Transverse colon (tissue), 4 donors: ENCODE measurements at regions not wholly inside any gene's neighbourhood (a gene's known extent, or its start where the extent isn't known, plus 50 kb on each side); places are given as distances from the start of the nearest gene placed in this dataset.
"Not testable (repeated sequence)": the region's sequence is repeated elsewhere in the genome, so short reads cannot be mapped to it uniquely, and the experiment has no call there.

Experiments
- POLR2AphosphoS5 ChIP-seq, 3 donors: sonication (generic); formaldehyde crosslinking; IDR thresholded peaks; one replicate each; pipeline ENCODE4 v1.6.1; 2016; ENCODE audit warnings: antibody characterized with exemption in 3 of 3
- TF ChIP-seq, protein P1 (sequence below), 5 experiments: fragments of 200-600 bp in 3 of 5; fragments of 450-650 bp in 2 of 5; sonication (generic) in 3 of 5; IDR thresholded peaks; 1 replicate in 2 of 5; 2 replicates in 3 of 5; pipeline ENCODE4 v1.5.1; 2016 to 2017; ENCODE audit warnings: antibody characterized with exemption in 5 of 5, inconsistent platforms in 3 of 5, mild to moderate bottlenecking in 2 of 5, moderate library complexity in 1 of 5

DNA sequence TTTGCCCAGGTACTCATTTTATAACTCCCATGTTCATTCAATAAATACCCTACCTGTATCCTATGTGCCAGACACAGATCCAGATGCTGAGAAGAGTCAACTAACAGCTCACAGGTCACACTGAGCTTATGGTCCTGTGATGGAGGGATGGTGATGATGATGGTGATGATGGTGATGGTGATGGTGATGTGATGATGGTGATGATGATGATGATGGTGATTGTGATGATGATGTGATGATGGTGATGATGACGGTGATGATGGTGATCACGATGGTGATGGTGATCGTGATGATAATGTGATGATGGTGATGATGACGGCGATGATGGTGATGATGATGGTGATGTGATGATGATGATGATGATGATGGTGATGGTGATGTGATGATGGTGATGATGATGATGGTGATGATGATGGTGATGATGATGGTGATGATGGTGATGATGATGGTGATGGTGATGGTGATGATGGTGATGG is 315.6 kb upstream of the SFSWAP start:
- TF ChIP-seq, protein P1, sequence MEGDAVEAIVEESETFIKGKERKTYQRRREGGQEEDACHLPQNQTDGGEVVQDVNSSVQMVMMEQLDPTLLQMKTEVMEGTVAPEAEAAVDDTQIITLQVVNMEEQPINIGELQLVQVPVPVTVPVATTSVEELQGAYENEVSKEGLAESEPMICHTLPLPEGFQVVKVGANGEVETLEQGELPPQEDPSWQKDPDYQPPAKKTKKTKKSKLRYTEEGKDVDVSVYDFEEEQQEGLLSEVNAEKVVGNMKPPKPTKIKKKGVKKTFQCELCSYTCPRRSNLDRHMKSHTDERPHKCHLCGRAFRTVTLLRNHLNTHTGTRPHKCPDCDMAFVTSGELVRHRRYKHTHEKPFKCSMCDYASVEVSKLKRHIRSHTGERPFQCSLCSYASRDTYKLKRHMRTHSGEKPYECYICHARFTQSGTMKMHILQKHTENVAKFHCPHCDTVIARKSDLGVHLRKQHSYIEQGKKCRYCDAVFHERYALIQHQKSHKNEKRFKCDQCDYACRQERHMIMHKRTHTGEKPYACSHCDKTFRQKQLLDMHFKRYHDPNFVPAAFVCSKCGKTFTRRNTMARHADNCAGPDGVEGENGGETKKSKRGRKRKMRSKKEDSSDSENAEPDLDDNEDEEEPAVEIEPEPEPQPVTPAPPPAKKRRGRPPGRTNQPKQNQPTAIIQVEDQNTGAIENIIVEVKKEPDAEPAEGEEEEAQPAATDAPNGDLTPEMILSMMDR (IDR thresholded peaks at IDR 0.05) = not testable (repeated sequence)
- not testable (repeated sequence) for TF ChIP-seq POLR2AphosphoS5 (IDR thresholded peaks at IDR 0.05)
